ENCODE measurements at regions not wholly inside any gene's neighbourhood (a gene's known extent, or its start where the extent isn't known, plus 50 kb on each side); places are given as distances from the start of the nearest gene placed in this dataset.

GRCh38 chr2:239666053-239666854 lies 265.4 kb upstream of the HDAC4 start:
- no peak for ATAC-seq (ENCODE audit: low FRiP score)
- TF ChIP-seq CTCF (IDR thresholded peaks at IDR 0.05): no peak
- DNase-seq (ENCODE audit: low spot score): no peak

- ATAC-seq (ENCODE audit: low FRiP score) (no peak), DNase-seq (ENCODE audit: low spot score) (no peak)
- no peak for TF ChIP-seq CTCF (IDR thresholded peaks at IDR 0.05)
Observed at GRCh38 chr2:239664216-239664810, 263.5 kb upstream of the HDAC4 start.

GRCh38 chr2:239663364-239663924 lies 262.6 kb upstream of the HDAC4 start:
- no peak for TF ChIP-seq CTCF (IDR thresholded peaks at IDR 0.05)
- DNase-seq (ENCODE audit: low spot score): no peak
- no peak for ATAC-seq (ENCODE audit: low FRiP score)

- ATAC-seq (ENCODE audit: low FRiP score): no peak
- no peak for DNase-seq (ENCODE audit: low spot score)
- TF ChIP-seq CTCF (IDR thresholded peaks at IDR 0.05): no peak
Observed at GRCh38 chr2:239662413-239663120, 261.7 kb upstream of the HDAC4 start.

- no peak for ATAC-seq (ENCODE audit: low FRiP score)
Observed at GRCh38 chr2:239661334-239662312, 260.8 kb upstream of the HDAC4 start.

More at GRCh38 chr2:239661334-239662312, 260.8 kb upstream of the HDAC4 start:
- no peak for TF ChIP-seq CTCF (IDR thresholded peaks at IDR 0.05)
- no peak for DNase-seq (ENCODE audit: low spot score)

Measured in omental fat pad (tissue), 3 donors.